ENCODE measurements at regions not wholly inside any gene's neighbourhood (a gene's known extent, or its start where the extent isn't known, plus 50 kb on each side); places are given as distances from the start of the nearest gene placed in this dataset.

DNA sequence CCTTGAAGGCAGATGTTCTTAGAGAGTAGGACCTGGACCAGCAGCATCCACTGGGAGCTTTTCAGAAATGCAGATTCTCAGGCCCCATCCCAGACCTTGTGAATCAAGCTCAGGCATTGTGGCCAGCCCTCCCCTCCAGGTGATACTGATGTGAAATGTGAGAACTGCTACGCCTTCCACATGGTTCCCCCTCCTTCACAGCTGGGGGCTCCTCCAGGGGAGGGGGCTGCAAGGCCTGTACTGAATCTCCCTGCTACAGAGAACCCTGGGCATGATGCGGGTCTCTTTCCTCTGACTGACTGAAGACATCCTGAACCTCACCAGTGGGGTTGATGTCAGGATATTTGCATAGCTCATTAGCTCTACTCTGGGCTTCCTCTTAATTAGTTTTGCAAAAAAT lies 141.8 kb upstream of the CSF3R start:
- no peaks in the 10 kb centered on the region for H3K9me3 Mint-ChIP-seq
- H3K36me3 Mint-ChIP-seq, result no peaks in the 10 kb centered on the region
- H3K4me1 Mint-ChIP-seq, result no peaks in the 10 kb centered on the region
- peaks cover 29% of the 10 kb centered on the region for H3K27me3 Mint-ChIP-seq
- no peak overlapping the region for H3K27ac Mint-ChIP-seq
- no peak for ATAC-seq
- no peak overlapping the region for H3K4me3 Mint-ChIP-seq

GRCh38 chr1:36622741-36623648 lies 140.3 kb upstream of the CSF3R start:
- Mint-ChIP-seq H3K36me3 (no peaks in the 10 kb centered on the region), H3K9me3 (no peaks in the 10 kb centered on the region), H3K27me3 (peaks cover 29% of the 10 kb centered on the region), H3K4me1 (no peaks in the 10 kb centered on the region), H3K4me3 (no peak overlapping the region), H3K27ac (no peak overlapping the region)
- no peak for ATAC-seq

- H3K27ac Mint-ChIP-seq, result no peak overlapping the region
- H3K4me3 Mint-ChIP-seq, result no peak overlapping the region
- H3K27me3 Mint-ChIP-seq, result peaks cover 22% of the 10 kb centered on the region
- no peaks in the 10 kb centered on the region for H3K9me3 Mint-ChIP-seq
- H3K36me3 Mint-ChIP-seq, result no peaks in the 10 kb centered on the region
- ATAC-seq, result no peak
- H3K4me1 Mint-ChIP-seq, result no peaks in the 10 kb centered on the region
These were observed 138.8 kb upstream of the CSF3R start for GRCh38 chr1:36621531-36621930.

DNA sequence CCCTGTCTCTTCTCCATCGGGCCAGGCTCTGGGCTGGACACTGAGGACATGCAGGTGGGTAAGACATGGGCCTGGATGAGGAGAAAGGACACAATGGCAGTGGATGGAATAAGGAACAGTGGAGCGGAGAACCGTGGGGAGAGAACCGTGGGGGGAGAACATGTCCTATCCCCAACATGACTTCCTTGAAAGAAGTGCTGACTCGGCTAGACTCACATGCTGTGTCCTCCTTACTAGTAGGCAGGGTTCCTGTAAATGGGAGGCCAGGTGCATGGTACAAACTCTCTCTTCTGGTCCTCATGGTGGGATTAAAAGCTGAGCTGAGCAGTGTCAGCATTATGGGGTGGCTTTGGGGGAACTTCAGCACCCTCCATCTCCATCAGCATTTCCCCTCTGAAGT lies 137.4 kb upstream of the CSF3R start:
- Mint-ChIP-seq H3K4me3 (no peak overlapping the region), H3K9me3 (no peaks in the 10 kb centered on the region), H3K27me3 (peaks cover 13% of the 10 kb centered on the region), H3K36me3 (no peaks in the 10 kb centered on the region), H3K27ac (no peak overlapping the region), H3K4me1 (no peaks in the 10 kb centered on the region)
- no peak for ATAC-seq

DNA sequence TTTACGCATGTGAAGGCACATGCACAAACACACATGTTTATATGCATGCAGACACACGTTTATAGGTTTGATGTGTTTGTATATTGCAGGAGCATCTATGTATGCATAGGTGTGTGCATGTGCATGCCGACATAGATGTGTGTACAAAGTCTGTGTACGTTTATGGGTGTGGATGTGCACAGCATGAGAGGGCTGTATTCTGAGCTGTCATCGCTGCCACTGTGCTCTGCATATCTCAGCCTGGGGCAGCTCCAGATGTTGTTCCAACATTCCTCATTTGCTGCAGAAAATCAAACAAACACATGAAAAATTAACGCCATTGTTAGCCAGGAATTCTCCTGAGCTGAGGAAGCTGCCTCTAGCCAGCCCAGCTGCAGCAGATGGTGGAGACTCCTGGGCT lies 132.3 kb upstream of the CSF3R start:
- H3K36me3 Mint-ChIP-seq, result no peaks in the 10 kb centered on the region
- ATAC-seq, result no peak
- no peaks in the 10 kb centered on the region for H3K27me3 Mint-ChIP-seq
- H3K4me3 Mint-ChIP-seq, result no peak overlapping the region
- no peak overlapping the region for H3K27ac Mint-ChIP-seq
- no peaks in the 10 kb centered on the region for H3K4me1 Mint-ChIP-seq
- H3K9me3 Mint-ChIP-seq, result no peaks in the 10 kb centered on the region

DNA sequence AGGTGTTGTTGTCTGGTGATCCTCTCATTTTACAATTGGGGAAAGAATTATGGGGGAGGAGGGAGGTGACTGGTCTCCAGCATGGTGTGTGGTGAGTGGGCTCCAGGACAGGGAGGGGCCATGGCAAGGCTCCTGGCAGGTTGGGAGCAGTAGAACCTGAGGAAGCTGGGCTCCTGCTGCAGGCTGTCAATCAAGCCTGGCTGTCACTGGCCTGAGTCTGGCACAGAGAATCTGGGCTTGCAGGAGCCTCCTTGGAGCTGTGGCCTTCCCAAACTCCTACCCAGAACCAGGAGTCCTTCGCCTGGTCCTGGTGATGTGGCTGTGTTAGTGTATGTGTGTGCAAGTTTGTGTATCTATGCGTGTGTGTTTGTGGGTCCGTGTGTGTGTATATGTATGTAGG lies 131.9 kb upstream of the CSF3R start:
- Mint-ChIP-seq H3K4me3 (no peak overlapping the region), H3K27me3 (no peaks in the 10 kb centered on the region), H3K9me3 (no peaks in the 10 kb centered on the region), H3K4me1 (no peaks in the 10 kb centered on the region), H3K36me3 (no peaks in the 10 kb centered on the region), H3K27ac (no peak overlapping the region)
- ATAC-seq, result no peak

DNA sequence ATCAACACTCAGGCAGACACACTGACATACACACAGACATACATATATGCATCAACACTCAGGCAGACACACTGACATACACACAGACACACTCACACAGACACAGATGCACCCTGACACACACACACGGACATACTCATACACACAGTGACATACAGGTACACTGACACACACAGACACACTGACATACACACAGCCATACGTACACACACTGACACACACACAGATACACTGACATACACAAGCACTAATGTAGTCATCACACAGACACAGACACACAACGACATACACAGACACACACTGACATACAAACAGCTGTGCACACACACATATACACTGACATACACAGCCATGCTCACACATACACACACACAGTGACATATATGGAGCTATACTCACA lies 131.0 kb upstream of the CSF3R start:
- Mint-ChIP-seq H3K4me3 (no peak overlapping the region), H3K36me3 (no peaks in the 10 kb centered on the region), H3K4me1 (no peaks in the 10 kb centered on the region), H3K27ac (no peak overlapping the region), H3K27me3 (no peaks in the 10 kb centered on the region), H3K9me3 (no peaks in the 10 kb centered on the region)
- ATAC-seq, result no peak

DNA sequence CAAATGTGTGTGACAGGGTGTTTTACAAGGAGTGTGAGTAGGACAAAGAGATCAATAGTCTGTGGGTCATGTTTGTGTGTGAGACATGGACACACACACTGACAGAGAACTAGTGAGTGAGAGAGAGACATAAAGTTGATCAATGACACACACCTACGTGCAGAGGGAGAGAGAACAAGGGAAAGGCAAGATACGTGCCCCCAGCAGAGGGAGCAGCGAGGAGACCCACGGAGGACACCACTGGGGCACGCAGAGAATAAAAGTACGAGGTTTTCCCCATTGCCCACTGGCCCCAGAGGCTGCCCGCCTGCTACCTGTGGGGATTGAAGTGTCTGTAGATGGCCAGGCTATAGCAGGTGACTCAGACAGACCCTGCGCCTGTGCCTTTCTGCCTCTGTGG lies 130.2 kb upstream of the CSF3R start:
- Mint-ChIP-seq H3K9me3 (no peaks in the 10 kb centered on the region), H3K4me3 (no peak overlapping the region), H3K27me3 (no peaks in the 10 kb centered on the region), H3K4me1 (no peaks in the 10 kb centered on the region), H3K27ac (no peak overlapping the region), H3K36me3 (no peaks in the 10 kb centered on the region)
- no peak for ATAC-seq

DNA sequence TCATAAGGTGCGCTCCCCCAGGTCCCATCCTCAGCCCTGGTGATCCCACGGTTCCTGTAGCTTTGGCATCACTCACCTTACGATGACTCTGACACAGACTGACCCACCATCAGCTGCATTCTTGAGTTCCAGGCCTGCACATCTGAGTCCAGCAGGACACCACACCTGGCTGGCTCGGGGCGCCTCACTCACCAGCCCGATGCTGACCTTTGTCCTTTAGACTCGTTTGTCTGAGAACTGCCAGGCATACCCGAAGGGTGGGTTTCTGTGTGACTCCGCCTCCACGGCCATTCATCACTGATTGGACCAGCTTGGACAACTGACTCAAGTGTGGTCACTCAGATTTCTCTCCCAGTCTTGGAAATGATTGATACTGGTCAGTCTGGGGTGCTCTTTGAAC lies 129.4 kb upstream of the CSF3R start:
- no peak for ATAC-seq
- Mint-ChIP-seq H3K27me3 (no peaks in the 10 kb centered on the region), H3K9me3 (no peaks in the 10 kb centered on the region), H3K36me3 (no peaks in the 10 kb centered on the region), H3K4me1 (no peaks in the 10 kb centered on the region), H3K4me3 (no peak overlapping the region), H3K27ac (no peak overlapping the region)

GRCh38 chr1:36609241-36610027 lies 126.7 kb upstream of the CSF3R start:
- H3K36me3 Mint-ChIP-seq, result no peaks in the 10 kb centered on the region
- H3K4me1 Mint-ChIP-seq, result no peaks in the 10 kb centered on the region
- H3K4me3 Mint-ChIP-seq, result no peak overlapping the region
- peak; percentile 53 for ATAC-seq
- no peak overlapping the region for H3K27ac Mint-ChIP-seq
- no peaks in the 10 kb centered on the region for H3K9me3 Mint-ChIP-seq
- H3K27me3 Mint-ChIP-seq, result peaks cover 8% of the 10 kb centered on the region

DNA sequence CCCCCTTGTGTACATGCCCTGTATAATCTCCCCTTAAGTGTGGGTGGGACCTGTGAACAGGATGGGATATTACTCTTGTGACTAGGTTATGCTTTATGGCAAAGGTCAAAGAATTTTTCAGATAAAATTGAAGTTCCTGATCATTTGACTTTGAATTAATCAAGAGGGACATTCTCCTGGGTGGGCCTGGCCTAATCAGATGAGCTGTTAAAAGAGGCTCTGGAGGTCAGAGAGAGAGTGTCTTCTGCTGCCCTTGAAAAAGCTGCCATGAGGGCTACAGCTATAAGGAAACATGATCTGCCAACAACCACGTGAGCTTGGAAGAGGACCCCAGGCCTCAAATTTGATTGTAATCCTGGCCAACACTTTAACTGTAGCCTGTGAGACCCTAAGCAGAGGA lies 125.6 kb upstream of the CSF3R start:
- Mint-ChIP-seq H3K4me1 (no peaks in the 10 kb centered on the region), H3K4me3 (no peak overlapping the region), H3K36me3 (no peaks in the 10 kb centered on the region), H3K27ac (no peak overlapping the region), H3K9me3 (no peaks in the 10 kb centered on the region), H3K27me3 (peaks cover 10% of the 10 kb centered on the region)
- ATAC-seq, result no peak

DNA sequence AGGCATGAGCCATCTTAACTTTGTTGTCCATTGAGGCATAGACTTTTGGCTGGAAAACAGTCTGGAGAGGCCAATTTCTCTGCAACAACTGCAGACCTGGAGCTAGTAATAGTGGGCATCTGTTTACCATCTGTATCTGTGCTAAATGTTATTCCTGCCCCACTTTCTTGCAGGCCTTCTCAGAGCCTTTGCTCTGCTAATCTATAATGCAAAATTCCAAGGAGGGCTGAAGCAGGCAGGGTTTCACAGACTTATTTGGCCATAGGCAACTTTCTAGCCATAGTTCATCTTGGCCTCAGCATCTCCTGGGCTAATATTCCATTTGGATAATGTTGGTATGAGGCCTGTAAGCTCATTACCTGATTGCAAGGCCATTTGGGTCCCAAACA lies 124.5 kb upstream of the CSF3R start:
- ATAC-seq, result no peak
- peaks cover 3% of the 10 kb centered on the region for H3K9me3 Mint-ChIP-seq
- H3K27me3 Mint-ChIP-seq, result peaks cover 20% of the 10 kb centered on the region
- no peaks in the 10 kb centered on the region for H3K36me3 Mint-ChIP-seq
- H3K4me3 Mint-ChIP-seq, result no peak overlapping the region
- no peaks in the 10 kb centered on the region for H3K4me1 Mint-ChIP-seq
- H3K27ac Mint-ChIP-seq, result no peak overlapping the region

- Mint-ChIP-seq H3K27ac (no peak overlapping the region), H3K9me3 (peaks cover 3% of the 10 kb centered on the region), H3K27me3 (peaks cover 25% of the 10 kb centered on the region), H3K4me3 (no peak overlapping the region), H3K4me1 (no peaks in the 10 kb centered on the region), H3K36me3 (no peaks in the 10 kb centered on the region)
- no peak for ATAC-seq
These were observed 124.0 kb upstream of the CSF3R start for GRCh38 chr1:36606641-36607262.

DNA sequence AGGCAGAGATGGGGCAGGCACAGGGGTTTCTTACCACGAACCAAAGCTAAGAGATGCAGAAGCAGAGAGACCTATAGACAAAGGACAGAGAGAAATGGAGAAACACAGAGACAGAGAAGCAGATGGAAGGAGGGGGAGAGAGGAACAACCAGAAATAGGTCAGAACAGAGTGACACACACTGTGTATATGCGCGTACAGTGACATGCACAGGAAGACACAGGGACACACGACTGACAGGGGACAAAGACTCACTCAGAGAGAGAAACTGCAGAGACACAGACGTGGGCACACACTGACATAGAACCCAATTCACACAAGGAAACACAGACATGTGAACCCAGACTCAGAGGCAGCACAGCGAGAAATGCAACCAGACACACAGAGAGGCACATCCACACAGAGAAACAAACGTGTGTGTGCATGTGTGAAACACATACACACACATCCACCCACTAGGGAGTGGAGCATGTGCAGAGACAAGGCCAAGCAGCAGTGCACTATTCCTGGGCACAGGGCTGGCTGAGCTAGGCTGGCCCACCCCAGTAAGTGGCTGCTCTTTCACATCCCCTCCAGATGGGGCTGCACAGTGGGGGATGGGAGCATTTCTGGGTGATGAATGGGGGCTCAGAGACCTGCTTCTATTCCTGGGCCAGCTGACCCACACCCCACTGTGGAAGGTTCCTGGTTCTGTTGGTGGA lies 123.4 kb upstream of the CSF3R start:
- no peak overlapping the region for H3K4me3 Mint-ChIP-seq

GRCh38 chr1:36603461-36603860 lies 120.7 kb upstream of the CSF3R start:
- Mint-ChIP-seq H3K27me3 (peaks cover 35% of the 10 kb centered on the region), H3K9me3 (peaks cover 3% of the 10 kb centered on the region), H3K27ac (no peak overlapping the region), H3K36me3 (no peaks in the 10 kb centered on the region), H3K4me3 (no peak overlapping the region), H3K4me1 (no peaks in the 10 kb centered on the region)
- no peak for ATAC-seq

More for the DNA sequence above, 123.4 kb upstream of the CSF3R start:
- ATAC-seq, result no peak
- Mint-ChIP-seq H3K27ac (no peak overlapping the region), H3K27me3 (peaks cover 32% of the 10 kb centered on the region), H3K36me3 (no peaks in the 10 kb centered on the region), H3K4me1 (no peaks in the 10 kb centered on the region), H3K9me3 (peaks cover 3% of the 10 kb centered on the region)
